SU-DHL-6 (cell line): ENCODE measurements at regions not wholly inside any gene's neighbourhood (a gene's known extent, or its start where the extent isn't known, plus 50 kb on each side); places are given as distances from the start of the nearest gene placed in this dataset.
"Not testable (repeated sequence)": the region's sequence is repeated elsewhere in the genome, so short reads cannot be mapped to it uniquely, and the experiment has no call there.

ENCODE experiments used
- H2AFZ ChIP-seq: fragments of 200-600 bp; sonication (generic); 2 replicates; pipeline ENCODE4 v1.6.1; 2014; ENCODE audit warnings: low read depth, mild to moderate bottlenecking, moderate library complexity, mixed read lengths, antibody characterized with exemption, low read length; ENCODE audit not compliant: severe bottlenecking
- H3F3A ChIP-seq: fragments of 200-600 bp; shearing (Covaris generic); 2 replicates; pipeline ENCODE4 v1.6.0; 2016; ENCODE audit warnings: antibody characterized with exemption, mild to moderate bottlenecking; ENCODE audit not compliant: insufficient read depth
- H3K27ac ChIP-seq: fragments of 200-600 bp; sonication (generic); 2 replicates; pipeline ENCODE4 v1.5.1; 2016; ENCODE audit warnings: low read depth, mild to moderate bottlenecking, low read length, moderate library complexity, mixed read lengths
- H3K27me3 ChIP-seq: fragments of 200-600 bp; sonication (generic), shearing (Covaris generic); 2 replicates; pipeline ENCODE4 v1.6.0; 2014; ENCODE audit warnings: mild to moderate bottlenecking, low read length
- H3K36me3 ChIP-seq: fragments of 200-600 bp; sonication (generic); 2 replicates; pipeline ENCODE4 v1.6.1; 2014; ENCODE audit warnings: mild to moderate bottlenecking, low read length, mixed read lengths
- H3K4me2 ChIP-seq: fragments of 300-600, 200-600 bp; shearing (Covaris generic), sonication (generic); 2 replicates; pipeline ENCODE4 v1.6.0; 2014; ENCODE audit warnings: low read length, low read depth, mild to moderate bottlenecking; ENCODE audit not compliant: poor library complexity, severe bottlenecking
- H3K4me3 ChIP-seq: fragments of 200-600 bp; sonication (generic); 2 replicates; pipeline ENCODE4 v1.5.1; 2014; ENCODE audit warnings: antibody characterized with exemption, low read length, mild to moderate bottlenecking, mixed read lengths; ENCODE audit not compliant: insufficient read depth, poor library complexity, severe bottlenecking
- H3K79me2 ChIP-seq: fragments of 200-600 bp; sonication (generic); 2 replicates; pipeline ENCODE4 v1.6.1; 2014; ENCODE audit warnings: mild to moderate bottlenecking, low read length, moderate library complexity; ENCODE audit not compliant: insufficient read depth
- H3K9ac ChIP-seq: fragments of 200-600 bp; sonication (generic); 2 replicates; pipeline ENCODE4 v1.7.0; 2014; ENCODE audit warnings: mild to moderate bottlenecking, low read length
- H3K9me2 ChIP-seq: fragments of 200-600 bp; sonication (generic); replicated peaks from 2 replicates; pipeline ENCODE4 v1.6.1; 2014; ENCODE audit warnings: low read length; ENCODE audit not compliant: insufficient read depth
- H3K9me3 ChIP-seq: fragments of 200-600 bp; sonication (generic); 2 replicates; pipeline ENCODE4 v1.6.1; 2014; ENCODE audit warnings: low read length, mixed read lengths; ENCODE audit not compliant: insufficient read depth
- H4K20me1 ChIP-seq: fragments of 200-600 bp; sonication (generic); 2 replicates; pipeline ENCODE4 v1.6.1; 2014; ENCODE audit warnings: low read depth, mild to moderate bottlenecking, antibody characterized with exemption, low read length, moderate library complexity, mixed read lengths
- CTCF ChIP-seq: fragments of 200-600 bp; sonication (generic); IDR thresholded peaks from one replicate; pipeline ENCODE4 v1.5.1; 2017; ENCODE audit warnings: antibody characterized with exemption, mild to moderate bottlenecking, low read length, moderate library complexity; ENCODE audit not compliant: insufficient read depth, poor library complexity, severe bottlenecking
- EZH2phosphoT487 ChIP-seq: fragments of 200-600 bp; sonication (generic), shearing (Covaris generic); conservative IDR thresholded peaks from 2 replicates; pipeline ENCODE4 v1.6.1; 2018; ENCODE audit warnings: mild to moderate bottlenecking, antibody characterized with exemption, low read length, moderate library complexity, mixed read lengths

GRCh38 chr3:177713928-177714900 is 516.9 kb upstream of the TBL1XR1 start:
- H3K9me3 ChIP-seq, result no peaks in the 10 kb centered on the region
- no peak overlapping the region for H3K27ac ChIP-seq
- no peaks in the 10 kb centered on the region for H4K20me1 ChIP-seq
- no peaks in the 10 kb centered on the region for H3K9me2 ChIP-seq
- H3K27me3 ChIP-seq, result no peaks in the 10 kb centered on the region
- no peak overlapping the region for H3K9ac ChIP-seq
- H3K4me2 ChIP-seq, result no peak overlapping the region
- no peak overlapping the region for H2AFZ ChIP-seq
- H3K4me3 ChIP-seq, result no peak overlapping the region
- no peaks in the 10 kb centered on the region for H3K79me2 ChIP-seq
- no peaks in the 10 kb centered on the region for H3K36me3 ChIP-seq
- H3F3A ChIP-seq, result no peaks in the 10 kb centered on the region
- no peak for TF ChIP-seq CTCF
- TF ChIP-seq EZH2phosphoT487, result no peak

- H3K79me2 ChIP-seq, result no peaks in the 10 kb centered on the region
- no peaks in the 10 kb centered on the region for H3K9me2 ChIP-seq
- no peak overlapping the region for H3K9ac ChIP-seq
- no peak overlapping the region for H3K4me2 ChIP-seq
- TF ChIP-seq CTCF, result no peak
- TF ChIP-seq EZH2phosphoT487, result no peak
- H3K27me3 ChIP-seq, result no peaks in the 10 kb centered on the region
- no peaks in the 10 kb centered on the region for H3K36me3 ChIP-seq
- H3K9me3 ChIP-seq, result no peaks in the 10 kb centered on the region
- H4K20me1 ChIP-seq, result no peaks in the 10 kb centered on the region
- H3F3A ChIP-seq, result no peaks in the 10 kb centered on the region
- no peak overlapping the region for H2AFZ ChIP-seq
- no peak overlapping the region for H3K27ac ChIP-seq
- no peak overlapping the region for H3K4me3 ChIP-seq
Observed at GRCh38 chr3:177714945-177715344, 517.7 kb upstream of the TBL1XR1 start.

- no peak for TF ChIP-seq CTCF
- no peak for TF ChIP-seq EZH2phosphoT487
Observed at GRCh38 chr3:177715980-177716379, 518.7 kb upstream of the TBL1XR1 start.

GRCh38 chr3:177720927-177721326 is 523.6 kb upstream of the TBL1XR1 start:
- not testable (repeated sequence) for H3F3A ChIP-seq, H3K27me3 ChIP-seq, H3K9me2 ChIP-seq

More at GRCh38 chr3:177715980-177716379, 518.7 kb upstream of the TBL1XR1 start:
- H3K9me3 ChIP-seq, result no peaks in the 10 kb centered on the region
- no peaks in the 10 kb centered on the region for H3F3A ChIP-seq
- H3K79me2 ChIP-seq, result no peaks in the 10 kb centered on the region
- H3K9ac ChIP-seq, result no peak overlapping the region
- no peak overlapping the region for H3K4me3 ChIP-seq
- no peaks in the 10 kb centered on the region for H3K9me2 ChIP-seq
- H3K27ac ChIP-seq, result no peak overlapping the region
- H2AFZ ChIP-seq, result no peak overlapping the region
- H3K36me3 ChIP-seq, result no peaks in the 10 kb centered on the region
- no peak overlapping the region for H3K4me2 ChIP-seq
- H3K27me3 ChIP-seq, result no peaks in the 10 kb centered on the region
- H4K20me1 ChIP-seq, result no peaks in the 10 kb centered on the region

More at GRCh38 chr3:177720927-177721326, 523.6 kb upstream of the TBL1XR1 start:
- H3K4me3 ChIP-seq, H4K20me1 ChIP-seq, H3K9ac ChIP-seq, H3K27ac ChIP-seq, H3K4me2 ChIP-seq, H2AFZ ChIP-seq, H3K36me3 ChIP-seq, H3K79me2 ChIP-seq, H3K9me3 ChIP-seq: not testable (repeated sequence)
